HG02973 (cell line): ENCODE measurements at regions not wholly inside any gene's neighbourhood (a gene's known extent, or its start where the extent isn't known, plus 50 kb on each side); places are given as distances from the start of the nearest gene placed in this dataset.
"Not testable (repeated sequence)": the region's sequence is repeated elsewhere in the genome, so short reads cannot be mapped to it uniquely, and the experiment has no call there.

Experiments
- ATAC-seq: cut with Tn5 transposase; IDR thresholded peaks from one replicate; pipeline ENCODE4 v1.9.1; 2021; ENCODE audit warnings: moderate library complexity; ENCODE audit not compliant: unreplicated experiment

DNA sequence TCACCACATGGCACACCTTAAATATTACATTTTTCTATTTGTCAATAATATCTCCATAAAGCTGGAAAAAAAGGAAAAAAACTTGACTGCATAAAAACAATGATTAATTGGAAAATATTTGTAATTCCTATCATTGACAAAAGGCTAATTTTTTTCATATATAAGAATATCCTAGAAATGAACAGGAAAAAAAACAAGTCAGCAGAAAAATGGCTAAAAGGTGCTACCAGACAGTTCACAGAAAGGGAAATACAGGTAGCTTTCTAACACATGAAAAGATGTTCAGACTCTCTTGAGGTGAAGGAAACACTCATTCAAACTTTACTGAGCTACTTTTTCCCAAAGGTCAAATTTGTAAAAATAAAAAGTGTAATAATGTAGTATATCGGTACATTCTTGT lies 104.1 kb upstream of the SCAF8 start:
- ATAC-seq = no peak

DNA sequence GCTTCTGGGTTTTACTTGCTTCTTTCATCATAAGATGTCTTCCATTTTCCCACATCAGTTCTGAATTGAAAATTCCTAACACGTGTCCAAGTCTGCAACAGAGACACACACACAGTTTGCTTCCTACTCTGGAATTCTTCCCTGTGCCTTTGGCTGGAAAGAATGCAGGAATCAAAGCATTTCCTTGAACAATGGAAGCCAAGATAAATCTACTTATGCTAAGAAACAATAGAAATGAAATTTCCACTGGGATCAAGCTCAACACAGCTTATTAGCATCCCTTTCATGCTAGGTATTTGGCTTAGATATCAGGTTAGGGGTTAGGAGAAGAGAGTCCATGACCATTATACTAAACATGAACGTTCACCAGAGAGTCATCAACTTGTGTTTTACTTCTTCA lies 101.1 kb upstream of the SCAF8 start:
- ATAC-seq = no peak

DNA sequence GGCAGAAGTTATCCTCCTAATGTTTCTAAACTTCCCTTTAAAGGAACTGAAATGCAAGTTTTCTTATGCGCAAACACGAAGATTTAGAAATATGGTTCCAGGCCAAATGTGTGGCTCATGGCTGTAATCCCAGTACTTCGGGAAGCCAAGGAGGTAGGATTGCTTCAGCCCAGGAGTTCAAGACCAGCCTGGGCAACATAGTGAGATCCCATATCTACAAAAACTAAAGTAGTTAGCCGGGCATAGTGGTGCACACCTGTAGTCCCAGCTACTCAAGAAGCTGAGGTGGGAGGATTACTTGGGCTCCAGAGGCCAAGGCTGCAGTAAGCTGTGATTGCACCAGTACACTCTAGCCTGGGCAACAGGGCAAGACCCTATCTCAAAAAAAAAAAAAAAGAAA lies 95.8 kb upstream of the SCAF8 start:
- ATAC-seq = no peak

DNA sequence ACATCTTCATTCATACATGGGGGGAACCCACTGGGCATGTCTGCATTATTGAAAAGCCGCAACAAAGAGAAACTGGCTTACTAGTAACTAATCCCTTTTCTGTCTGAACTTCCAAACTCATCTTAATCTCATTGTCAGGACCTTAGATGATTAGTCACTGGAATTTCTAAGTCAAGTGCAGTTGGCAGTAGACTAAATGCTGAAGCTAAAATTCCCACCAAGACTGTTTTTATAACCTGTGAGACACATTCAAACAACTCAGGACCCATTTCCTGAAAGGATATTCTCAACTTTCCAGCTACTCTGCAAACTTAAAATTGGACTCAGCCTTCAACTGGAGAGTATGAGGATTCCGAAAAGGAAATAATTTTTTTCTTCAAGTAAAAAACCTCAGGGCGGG lies 94.8 kb upstream of the SCAF8 start:
- no peak for ATAC-seq

DNA sequence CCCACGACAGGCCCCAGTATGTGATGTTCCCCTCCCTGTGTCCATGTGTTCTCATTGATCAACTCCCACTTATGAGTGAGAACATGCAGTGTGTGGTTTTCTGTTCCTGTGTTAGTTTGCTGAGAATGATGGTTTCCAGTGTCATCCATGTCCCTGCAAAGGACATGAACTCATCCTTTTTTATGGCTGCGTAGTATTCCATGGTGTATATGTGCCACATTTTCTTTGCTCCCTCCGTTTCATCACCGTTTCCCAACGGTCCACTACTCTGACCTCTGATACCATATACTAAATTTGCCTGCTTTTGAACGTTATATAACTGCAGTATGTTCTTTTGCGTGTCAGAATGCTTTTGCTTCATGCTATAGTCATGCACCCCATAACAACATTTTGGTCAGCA lies 94.0 kb upstream of the SCAF8 start:
- ATAC-seq = not testable (repeated sequence)

DNA sequence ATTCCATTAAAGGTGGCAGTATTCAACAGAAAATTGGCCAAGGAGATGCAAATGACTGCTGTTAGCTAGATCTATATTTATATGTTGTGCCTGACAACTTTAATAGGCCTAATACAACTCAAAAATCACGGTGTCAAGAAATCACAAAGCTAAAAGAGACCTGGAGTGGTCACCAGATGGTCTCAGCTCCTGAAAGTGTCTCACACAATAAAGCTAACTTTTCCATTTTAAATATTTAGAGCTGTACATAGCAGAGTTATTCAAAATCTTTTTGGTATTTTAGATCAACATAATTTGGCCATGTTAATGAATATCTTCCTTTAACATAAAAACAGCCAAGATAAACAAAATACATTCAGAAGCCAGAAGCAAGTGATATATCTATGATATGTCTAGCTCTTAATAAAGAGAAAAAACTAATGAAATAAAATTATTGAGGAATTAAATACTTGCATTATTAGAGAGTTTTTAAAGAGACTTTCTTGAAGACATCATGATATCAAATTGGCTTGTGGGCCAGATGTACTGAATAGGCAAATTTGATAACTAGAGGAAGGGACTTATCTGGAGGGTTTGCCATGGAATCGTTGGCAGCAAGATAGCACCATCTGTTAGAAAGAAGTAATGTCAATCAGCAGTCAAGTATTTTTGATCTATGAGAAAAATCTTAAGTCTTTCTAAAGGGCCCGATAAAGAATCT lies 84.9 kb upstream of the SCAF8 start:
- ATAC-seq = no peak

DNA sequence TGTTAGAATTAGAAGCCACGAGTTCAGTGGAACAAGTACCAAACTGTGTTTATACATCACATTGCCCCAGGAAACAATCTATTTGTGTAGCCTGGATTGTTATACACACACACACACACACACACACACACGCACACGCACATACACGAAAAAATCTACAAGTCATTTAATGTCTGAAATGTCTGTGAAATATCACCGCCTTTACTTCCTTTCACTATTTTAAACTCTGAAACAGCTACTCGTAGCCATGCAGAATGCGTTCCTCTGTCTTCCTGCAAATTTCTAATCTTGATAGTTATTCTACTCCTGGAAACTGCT lies 84.4 kb upstream of the SCAF8 start:
- no peak for ATAC-seq

DNA sequence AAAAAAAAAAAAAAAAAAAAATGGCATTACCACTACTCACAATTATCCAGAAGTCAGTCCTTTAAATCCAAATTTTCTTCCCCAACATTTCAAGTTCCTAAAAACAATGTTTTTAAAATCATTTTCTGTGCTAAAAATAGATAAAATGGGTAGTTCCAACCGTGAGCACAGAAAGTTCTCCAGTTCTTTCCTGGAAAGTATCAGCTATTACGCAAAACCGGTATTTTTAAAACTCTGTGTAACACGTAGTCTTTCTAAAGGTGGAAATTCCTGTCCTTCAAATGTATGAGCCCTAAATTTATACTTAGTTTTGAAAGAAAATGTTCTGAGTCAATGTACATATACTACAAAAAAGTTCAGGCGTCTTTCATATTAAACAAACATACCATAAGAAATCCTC lies 83.5 kb upstream of the SCAF8 start:
- no peak for ATAC-seq

DNA sequence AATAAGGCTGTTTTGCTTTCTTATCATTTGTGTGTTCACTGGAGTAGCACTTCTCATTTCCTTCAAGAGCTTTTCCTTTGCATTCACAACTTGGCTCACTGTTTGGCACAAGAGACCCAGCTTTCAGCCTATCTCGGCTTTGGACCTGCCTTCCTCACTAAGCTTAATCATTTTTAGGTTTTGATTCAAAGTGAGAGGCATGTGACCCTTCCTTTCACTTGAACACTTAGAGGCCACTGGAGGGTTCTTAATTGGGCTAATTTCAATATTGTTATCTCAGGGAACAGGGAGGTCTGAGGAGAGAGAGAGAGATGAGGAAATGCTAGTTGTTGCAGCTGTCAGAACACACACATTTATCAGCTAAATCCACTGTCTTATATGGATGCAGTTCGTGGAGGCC lies 82.9 kb upstream of the SCAF8 start:
- ATAC-seq = no peak

DNA sequence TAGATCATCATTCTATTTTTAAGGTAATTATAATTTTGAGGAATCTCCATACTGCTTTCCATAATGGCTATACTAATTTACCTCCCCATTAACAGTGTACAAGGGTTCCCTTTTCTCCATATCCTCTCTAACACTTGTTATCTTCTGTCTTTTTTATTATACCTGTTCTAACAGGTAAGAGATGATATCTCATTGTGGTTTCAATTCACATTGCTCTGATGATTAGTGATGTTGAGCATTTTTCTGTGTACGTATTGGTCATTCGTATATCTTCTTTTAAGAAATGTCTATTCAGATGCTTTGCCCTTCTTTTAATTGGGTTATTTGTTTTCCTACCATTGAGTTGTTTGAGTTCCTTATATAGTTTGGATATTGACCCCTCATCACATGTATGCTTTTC lies 81.6 kb upstream of the SCAF8 start:
- no peak for ATAC-seq

DNA sequence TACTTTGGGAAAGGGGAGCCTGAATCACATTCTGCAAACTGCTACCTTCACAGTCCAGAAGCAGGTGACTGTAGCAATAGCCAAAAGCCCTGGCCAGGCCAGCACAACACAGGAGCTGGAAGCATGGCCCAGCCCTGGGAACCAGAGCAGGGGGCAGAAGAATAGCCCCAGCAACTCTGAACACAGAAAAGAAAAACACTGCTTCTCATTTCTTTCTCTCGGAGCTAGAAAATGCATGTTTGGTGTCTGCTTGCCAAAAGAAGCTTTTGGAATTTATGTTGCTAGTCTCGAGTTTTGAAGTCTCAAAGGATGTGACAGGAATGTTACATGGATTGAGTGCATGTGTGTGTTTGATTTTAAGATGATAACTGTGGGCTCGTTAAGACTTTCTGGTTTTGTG lies 79.8 kb upstream of the SCAF8 start:
- no peak for ATAC-seq

DNA sequence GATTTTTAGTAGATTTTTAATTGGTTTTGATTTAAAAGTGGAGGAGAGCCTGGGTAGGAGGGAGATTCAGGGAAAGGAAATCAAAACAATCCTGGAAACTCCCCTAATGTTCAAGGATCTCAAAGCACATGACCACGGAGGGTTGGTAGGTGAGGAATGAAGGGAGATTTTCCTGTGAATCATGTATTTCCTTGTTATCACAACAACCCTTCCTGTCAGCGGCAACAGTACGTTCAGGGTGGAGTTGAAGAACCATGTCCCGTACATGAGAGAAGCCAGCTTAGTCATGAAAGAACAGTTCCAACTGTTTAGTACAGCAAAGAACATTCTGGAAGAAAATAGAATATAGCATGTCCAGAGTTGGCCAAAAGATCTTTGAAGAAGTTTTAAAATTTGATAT lies 79.4 kb upstream of the SCAF8 start:
- ATAC-seq = no peak

DNA sequence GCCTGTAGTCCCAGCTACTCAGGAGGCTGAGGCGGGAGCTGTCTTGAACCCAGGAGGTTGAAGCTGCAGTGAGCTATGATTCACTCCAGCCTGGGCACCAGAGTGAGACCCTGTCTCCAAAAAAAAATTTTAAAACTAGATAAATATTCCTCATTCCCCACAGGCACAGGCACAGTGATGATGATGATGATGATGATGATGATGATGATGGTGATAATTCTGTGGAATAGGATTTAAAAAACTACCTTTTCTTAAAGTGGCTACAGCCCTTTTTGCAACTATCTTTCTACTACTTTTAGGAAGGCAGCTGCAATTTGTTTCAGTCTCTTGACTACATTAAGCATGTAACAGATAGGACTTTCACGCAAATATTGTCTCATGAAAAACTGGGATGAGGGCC lies 76.6 kb upstream of the SCAF8 start:
- ATAC-seq = no peak

DNA sequence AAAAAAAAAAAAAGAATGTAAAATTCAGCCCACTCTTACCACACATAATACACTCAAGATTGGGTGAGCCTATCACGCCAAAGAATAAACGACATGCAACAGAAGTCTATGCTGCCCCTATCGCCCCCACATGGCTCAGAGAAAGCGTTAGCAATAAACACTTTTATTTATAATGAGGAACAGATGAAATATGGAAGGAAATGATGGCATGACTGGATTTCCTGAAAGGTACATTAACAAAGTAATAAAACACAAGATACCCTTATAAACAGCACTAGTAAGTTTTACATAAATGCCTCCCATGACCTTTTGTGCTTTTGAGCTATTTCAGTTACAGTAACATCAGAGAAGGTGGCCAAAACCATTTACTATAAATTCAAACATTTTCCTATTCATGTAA lies 71.4 kb upstream of the SCAF8 start:
- no peak for ATAC-seq

DNA sequence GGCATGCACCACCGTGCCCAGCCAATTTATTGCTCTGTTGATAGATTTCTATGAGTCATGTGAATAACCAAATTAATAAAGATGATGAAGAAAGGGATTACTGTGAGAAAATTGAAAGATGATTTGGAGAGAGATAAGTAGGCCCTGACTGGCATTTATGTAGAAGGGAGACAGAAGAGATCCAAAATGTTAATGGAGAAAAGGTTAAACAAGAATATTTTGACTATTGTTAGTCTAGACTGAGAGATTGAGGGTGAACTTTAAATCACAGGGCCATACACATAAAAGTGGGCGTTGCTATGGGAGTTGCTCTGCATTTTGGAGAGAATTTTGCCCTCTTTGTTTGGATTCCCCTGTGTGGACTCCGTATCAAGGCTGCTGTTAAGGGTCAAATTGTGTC lies 68.9 kb upstream of the SCAF8 start:
- ATAC-seq = no peak

DNA sequence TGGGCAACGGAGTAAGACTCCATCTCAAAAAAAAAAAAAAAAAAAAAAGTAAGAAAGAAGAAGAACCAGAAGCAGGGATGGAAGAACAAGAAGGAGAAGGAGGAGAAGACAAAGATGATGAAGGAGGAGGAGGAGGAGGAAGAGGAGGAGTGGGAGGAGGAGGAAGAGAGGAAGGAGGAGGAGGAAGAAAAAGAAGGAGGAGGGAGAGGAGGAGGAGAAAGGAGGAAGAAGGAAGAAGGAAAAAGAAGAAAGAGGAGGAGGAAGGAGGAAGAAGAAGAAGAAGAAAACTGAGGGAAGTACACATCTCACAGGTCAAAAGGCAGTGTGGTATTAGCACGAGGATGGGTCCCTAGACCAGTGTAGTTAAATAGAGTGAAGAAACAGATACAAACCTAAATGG lies 65.1 kb upstream of the SCAF8 start:
- ATAC-seq = no peak

DNA sequence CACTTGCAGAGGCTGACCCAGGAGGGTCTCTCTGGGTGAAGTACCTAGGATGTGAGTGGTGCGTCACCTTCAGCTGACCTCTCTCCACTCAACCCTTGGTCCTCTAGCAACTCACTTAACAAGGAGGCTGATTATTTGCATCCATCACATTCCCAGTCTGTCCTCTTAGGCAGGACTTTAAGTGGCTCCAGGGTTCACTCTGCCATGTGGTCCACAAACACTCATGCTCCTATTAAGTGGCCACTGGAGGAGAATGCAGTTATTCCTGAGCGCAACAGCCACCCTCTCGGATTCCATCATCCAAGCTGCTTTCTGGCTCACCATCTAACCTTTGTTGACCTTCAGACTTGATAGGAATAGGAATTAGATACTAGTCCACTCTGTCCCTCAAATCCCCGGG lies 61.1 kb upstream of the SCAF8 start:
- no peak for ATAC-seq

DNA sequence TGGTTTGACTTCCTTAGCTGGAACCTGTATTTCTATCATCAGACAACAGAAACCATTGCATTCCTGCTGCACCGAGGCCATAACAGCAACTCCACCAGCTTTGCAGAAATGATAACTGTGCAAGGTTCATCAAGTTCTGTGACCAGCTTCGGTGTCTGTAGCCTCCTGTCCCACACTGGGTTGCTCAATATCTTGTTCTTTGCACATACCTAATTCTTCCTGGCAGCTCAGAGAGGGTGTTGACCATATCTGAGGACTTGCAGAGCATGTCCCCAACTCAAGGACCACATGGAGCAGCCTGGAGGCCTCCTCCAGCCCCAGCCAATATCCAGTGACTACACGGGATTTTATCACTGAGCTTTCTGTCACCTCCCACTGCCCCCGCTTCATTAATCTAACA lies 59.3 kb upstream of the SCAF8 start:
- ATAC-seq = no peak

DNA sequence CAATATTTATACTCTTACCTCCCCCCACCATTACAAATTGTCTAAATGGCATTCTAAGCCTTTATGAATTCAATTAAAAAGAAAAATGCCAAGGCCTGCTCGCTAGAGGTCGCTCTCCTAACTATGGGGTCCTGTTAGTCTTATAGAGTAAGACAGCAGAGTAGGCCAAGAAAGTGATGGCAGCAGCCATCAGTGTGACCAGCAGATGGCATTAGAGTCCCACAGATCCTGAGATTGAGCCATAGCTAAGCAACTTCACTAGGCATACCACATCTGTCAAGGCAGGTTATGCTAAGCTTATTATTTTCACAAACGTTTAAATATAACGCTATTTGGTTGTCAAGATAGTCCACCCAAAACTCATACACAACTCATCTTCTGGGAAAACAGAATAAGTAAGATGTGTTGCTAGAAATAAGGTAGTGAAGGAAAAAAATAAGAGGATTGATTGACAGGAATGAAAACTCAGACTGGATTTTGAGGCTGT lies 57.6 kb upstream of the SCAF8 start:
- peak; percentile 100 for ATAC-seq

DNA sequence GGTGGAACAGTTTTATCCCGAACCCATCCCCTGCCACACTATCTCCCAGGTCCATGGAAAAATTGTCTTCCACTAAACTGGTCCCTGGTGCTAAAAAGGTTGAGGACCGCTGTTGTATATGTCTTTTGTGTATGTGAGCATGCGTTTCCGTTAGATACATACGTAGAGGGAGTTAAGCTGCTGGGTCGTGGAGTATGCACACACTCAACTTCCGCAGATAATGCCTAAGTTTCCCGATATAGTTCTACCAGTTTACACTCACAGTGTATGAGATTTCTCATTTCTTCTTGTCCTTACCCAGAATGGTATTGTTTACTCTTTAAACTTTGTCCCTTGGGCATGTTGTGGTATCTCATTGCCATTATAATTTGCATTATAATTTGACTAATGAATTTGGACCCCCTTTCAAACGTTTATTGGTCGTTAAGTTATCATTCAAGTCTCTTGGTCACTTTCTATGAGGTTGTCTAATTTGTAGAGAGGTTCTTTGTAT lies 50.5 kb upstream of the SCAF8 start:
- no peak for ATAC-seq
